Keratinocyte (primary cell): ENCODE measurements at regions not wholly inside any gene's neighbourhood (a gene's known extent, or its start where the extent isn't known, plus 50 kb on each side); places are given as distances from the start of the nearest gene placed in this dataset.

Experiments used
- DNase-seq: peaks from one replicate; pipeline ENCODE4 v3.0.0-alpha.2; 2011; ENCODE audit warnings: low read depth, missing footprints, low spot score
- FAIRE-seq: peaks from 2 replicates; lab custom pipeline; 2011; peaks lifted over from hg19 to GRCh38; lab: Jason Lieb, UNC
- H2AFZ ChIP-seq: 2 replicates; pipeline ENCODE4 v1.6.0; 2012; ENCODE audit warnings: low read length, control low read depth, inconsistent platforms; ENCODE audit not compliant: control insufficient read depth
- H3K27ac ChIP-seq: 2 replicates; pipeline ENCODE4 v1.5.1; 2011; ENCODE audit warnings: low read length; ENCODE audit not compliant: control insufficient read depth, insufficient read depth
- H3K27me3 ChIP-seq: 3 replicates; pipeline ENCODE4 v1.6.0; 2011; ENCODE audit warnings: low read length; ENCODE audit not compliant: control insufficient read depth, insufficient read depth; ENCODE audit errors: extremely low read depth
- H3K36me3 ChIP-seq, 2 experiments: 2 replicates in 1 of 2; 3 replicates in 1 of 2; pipeline ENCODE4 v1.5.1; 2011; ENCODE audit warnings: low read length in 2 of 2, mild to moderate bottlenecking in 1 of 2; ENCODE audit not compliant: control insufficient read depth in 2 of 2, insufficient read depth in 2 of 2; ENCODE audit errors: extremely low read depth in 1 of 2
- H3K4me1 ChIP-seq: 3 replicates; pipeline ENCODE4 v1.5.1; 2011; ENCODE audit warnings: low read length; ENCODE audit not compliant: control insufficient read depth, insufficient read depth; ENCODE audit errors: extremely low read depth
- H3K4me2 ChIP-seq: 3 replicates; pipeline ENCODE4 v1.6.0; 2011; ENCODE audit warnings: low read depth, low read length; ENCODE audit not compliant: control insufficient read depth, insufficient read depth; ENCODE audit errors: extremely low read depth
- H3K4me3 ChIP-seq, 3 experiments: fragments of 200-600 bp in 1 of 3; sonication (generic) in 1 of 3; 2 replicates in 2 of 3; 3 replicates in 1 of 3; pipeline ENCODE4 v1.5.1; 2011 to 2016; ENCODE audit warnings: low read length in 3 of 3, mild to moderate bottlenecking in 3 of 3, control low read depth in 2 of 3, inconsistent platforms in 1 of 3, low read depth in 1 of 3, mixed read lengths in 1 of 3, mixed run types in 1 of 3, moderate library complexity in 1 of 3; ENCODE audit not compliant: control insufficient read depth in 2 of 3, insufficient read depth in 2 of 3; ENCODE audit errors: extremely low read depth in 1 of 3
- H3K79me2 ChIP-seq: 2 replicates; pipeline ENCODE4 v1.6.0; 2012; ENCODE audit warnings: low read length; ENCODE audit not compliant: control insufficient read depth, insufficient read depth
- H3K9ac ChIP-seq: 3 replicates; pipeline ENCODE4 v1.6.0; 2011; ENCODE audit warnings: low read length; ENCODE audit not compliant: control insufficient read depth, insufficient read depth; ENCODE audit errors: extremely low read depth
- H3K9me1 ChIP-seq: 3 replicates; pipeline ENCODE4 v1.6.0; 2011; ENCODE audit warnings: low read length; ENCODE audit not compliant: control insufficient read depth, insufficient read depth; ENCODE audit errors: extremely low read depth
- H3K9me3 ChIP-seq: 2 replicates; pipeline ENCODE4 v1.5.1; 2012; ENCODE audit warnings: low read depth, low read length; ENCODE audit not compliant: control insufficient read depth
- H4K20me1 ChIP-seq: 3 replicates; pipeline ENCODE4 v1.6.0; 2011; ENCODE audit warnings: low read length; ENCODE audit not compliant: control insufficient read depth, insufficient read depth; ENCODE audit errors: extremely low read depth
- EZH2 ChIP-seq: IDR thresholded peaks from one replicate; pipeline ENCODE4 v1.6.1; 2012; ENCODE audit warnings: inconsistent platforms, mild to moderate bottlenecking, low read length, moderate library complexity
- dilution Hi-C: fragments of 300-500 bp; cut with MboI; formaldehyde crosslinking; loops from one replicate; pipeline ENCODE4 v1.7.0; 2020; ENCODE audit warnings: low sequenced_read_pairs; ENCODE audit not compliant: extremely low pct_ligation_motif_present
- TF ChIP-seq, protein P1 (sequence below), 3 experiments: IDR thresholded peaks in 1 of 3; conservative IDR thresholded peaks in 1 of 3; optimal IDR thresholded peaks in 1 of 3; 2 replicates in 2 of 3; 3 replicates in 1 of 3; pipeline versions ENCODE3 to v1.5.1; 2011; ENCODE audit warnings: low read length in 3 of 3, mild to moderate bottlenecking in 3 of 3, moderate library complexity in 2 of 3, control low read depth in 1 of 3, inconsistent platforms in 1 of 3; ENCODE audit not compliant: insufficient read depth in 2 of 3; ENCODE audit errors: extremely low read depth in 1 of 3

- H3K36me3 ChIP-seq: no peaks in the 10 kb centered on the region
- dilution Hi-C loops: no loop called here
- no peak overlapping the region for H3K4me3 ChIP-seq
- no peaks in the 10 kb centered on the region for H3K27me3 ChIP-seq
- no peaks in the 10 kb centered on the region for H4K20me1 ChIP-seq
- no peaks in the 10 kb centered on the region for H3K9me1 ChIP-seq
- TF ChIP-seq, protein P1, sequence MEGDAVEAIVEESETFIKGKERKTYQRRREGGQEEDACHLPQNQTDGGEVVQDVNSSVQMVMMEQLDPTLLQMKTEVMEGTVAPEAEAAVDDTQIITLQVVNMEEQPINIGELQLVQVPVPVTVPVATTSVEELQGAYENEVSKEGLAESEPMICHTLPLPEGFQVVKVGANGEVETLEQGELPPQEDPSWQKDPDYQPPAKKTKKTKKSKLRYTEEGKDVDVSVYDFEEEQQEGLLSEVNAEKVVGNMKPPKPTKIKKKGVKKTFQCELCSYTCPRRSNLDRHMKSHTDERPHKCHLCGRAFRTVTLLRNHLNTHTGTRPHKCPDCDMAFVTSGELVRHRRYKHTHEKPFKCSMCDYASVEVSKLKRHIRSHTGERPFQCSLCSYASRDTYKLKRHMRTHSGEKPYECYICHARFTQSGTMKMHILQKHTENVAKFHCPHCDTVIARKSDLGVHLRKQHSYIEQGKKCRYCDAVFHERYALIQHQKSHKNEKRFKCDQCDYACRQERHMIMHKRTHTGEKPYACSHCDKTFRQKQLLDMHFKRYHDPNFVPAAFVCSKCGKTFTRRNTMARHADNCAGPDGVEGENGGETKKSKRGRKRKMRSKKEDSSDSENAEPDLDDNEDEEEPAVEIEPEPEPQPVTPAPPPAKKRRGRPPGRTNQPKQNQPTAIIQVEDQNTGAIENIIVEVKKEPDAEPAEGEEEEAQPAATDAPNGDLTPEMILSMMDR (optimal IDR thresholded peaks at IDR 0.05 in 1 of 3, IDR thresholded peaks at IDR 0.05 in 1 of 3, conservative IDR thresholded peaks at IDR 0.05 in 1 of 3; ENCODE audit: extremely low read depth in 1 of 3, insufficient read depth in 2 of 3, low read length in 3 of 3): no peak
- no peak for TF ChIP-seq EZH2
- no peak overlapping the region for H3K4me2 ChIP-seq
- H3K9ac ChIP-seq: no peak overlapping the region
- no peak overlapping the region for H3K27ac ChIP-seq
- no peaks in the 10 kb centered on the region for H3K9me3 ChIP-seq
- H3K79me2 ChIP-seq: no peaks in the 10 kb centered on the region
- H3K4me1 ChIP-seq: no peaks in the 10 kb centered on the region
- FAIRE-seq (no peak), DNase-seq (no peak)
- H2AFZ ChIP-seq: no peak overlapping the region
Observed at GRCh38 chr3:106817706-106818105, 559.5 kb upstream of the CCDC54 start.

- Histone ChIP-seq H3K4me2 (no peak overlapping the region), H3K9me1 (no peaks in the 10 kb centered on the region), H3K9ac (no peak overlapping the region), H3K27me3 (no peaks in the 10 kb centered on the region), H3K36me3 (no peaks in the 10 kb centered on the region), H2AFZ (no peak overlapping the region), H3K79me2 (no peaks in the 10 kb centered on the region), H4K20me1 (no peaks in the 10 kb centered on the region), H3K4me1 (no peaks in the 10 kb centered on the region), H3K27ac (no peak overlapping the region), H3K9me3 (no peaks in the 10 kb centered on the region), H3K4me3 (no peak overlapping the region)
- FAIRE-seq (no peak), DNase-seq (no peak)
- TF ChIP-seq, protein P1 (optimal IDR thresholded peaks at IDR 0.05 in 1 of 3, IDR thresholded peaks at IDR 0.05 in 1 of 3, conservative IDR thresholded peaks at IDR 0.05 in 1 of 3; ENCODE audit: extremely low read depth in 1 of 3, insufficient read depth in 2 of 3, low read length in 3 of 3): no peak
- no peak for TF ChIP-seq EZH2
- dilution Hi-C loops: no loop called here
Observed at GRCh38 chr3:106819440-106819839, 557.8 kb upstream of the CCDC54 start.
